ENCODE measurements at regions not wholly inside any gene's neighbourhood (a gene's known extent, or its start where the extent isn't known, plus 50 kb on each side); places are given as distances from the start of the nearest gene placed in this dataset.
"Not testable (repeated sequence)": the region's sequence is repeated elsewhere in the genome, so short reads cannot be mapped to it uniquely, and the experiment has no call there.

DNA sequence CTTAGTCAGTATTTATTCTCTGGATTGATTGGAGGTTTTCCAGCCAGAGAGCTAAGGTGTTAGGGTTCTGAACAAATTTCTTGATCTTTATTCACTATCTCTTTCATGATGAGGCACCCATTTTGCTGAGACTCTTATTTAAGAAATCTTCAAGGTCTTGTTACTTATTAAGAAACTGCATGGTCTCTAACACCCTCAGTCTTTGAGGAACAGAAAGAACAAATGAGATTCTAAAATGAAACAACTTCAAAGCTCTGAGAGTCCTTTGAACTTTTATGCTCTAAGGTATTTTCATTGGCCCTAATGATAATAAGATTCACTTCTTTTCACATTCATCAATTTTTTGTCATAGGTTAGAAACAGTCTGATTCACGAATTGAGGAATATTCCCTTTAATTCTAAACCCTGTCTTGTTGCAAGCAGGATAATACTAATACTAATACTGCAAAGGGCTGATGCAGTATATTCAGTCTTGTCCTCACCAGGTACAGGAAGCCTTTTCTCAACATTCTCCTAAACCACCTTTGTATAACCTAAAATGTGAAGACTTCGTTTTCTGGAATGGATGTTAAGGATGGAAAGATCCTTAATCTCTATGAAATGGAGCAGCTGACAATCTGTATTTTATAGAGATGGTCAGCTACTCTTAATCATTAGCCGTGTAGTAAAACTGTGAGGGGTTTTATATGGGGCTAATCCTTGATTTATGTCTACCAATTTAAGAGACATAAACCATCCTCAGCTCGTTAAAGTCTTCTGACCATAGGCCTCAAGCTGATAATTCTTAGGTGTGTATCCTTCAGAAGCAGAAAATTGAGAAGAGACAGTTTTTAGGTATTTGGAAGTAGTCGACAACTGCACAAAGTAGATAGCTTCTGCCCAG is 198.3 kb downstream of the OTOL1 start:
- no peak for DNase-seq

DNA sequence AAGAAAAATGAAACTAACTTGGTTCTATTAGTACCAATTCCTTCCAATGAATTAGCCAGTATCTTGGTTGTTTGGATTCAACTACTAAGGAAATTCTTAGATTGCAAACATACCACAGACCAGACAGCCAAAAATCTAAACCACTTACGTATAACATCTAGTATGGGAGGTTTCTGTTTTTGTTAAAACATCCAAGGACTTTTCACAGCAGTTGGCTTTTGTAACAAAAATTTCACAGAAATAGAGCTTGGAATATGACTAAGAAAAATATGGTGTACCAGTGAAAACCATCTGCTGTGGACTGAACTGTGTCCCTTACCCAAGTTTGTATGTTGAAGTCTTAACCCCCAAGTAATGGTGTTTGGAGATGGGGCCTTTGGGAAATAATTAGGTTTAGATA is 199.2 kb downstream of the OTOL1 start:
- no peak for DNase-seq

DNA sequence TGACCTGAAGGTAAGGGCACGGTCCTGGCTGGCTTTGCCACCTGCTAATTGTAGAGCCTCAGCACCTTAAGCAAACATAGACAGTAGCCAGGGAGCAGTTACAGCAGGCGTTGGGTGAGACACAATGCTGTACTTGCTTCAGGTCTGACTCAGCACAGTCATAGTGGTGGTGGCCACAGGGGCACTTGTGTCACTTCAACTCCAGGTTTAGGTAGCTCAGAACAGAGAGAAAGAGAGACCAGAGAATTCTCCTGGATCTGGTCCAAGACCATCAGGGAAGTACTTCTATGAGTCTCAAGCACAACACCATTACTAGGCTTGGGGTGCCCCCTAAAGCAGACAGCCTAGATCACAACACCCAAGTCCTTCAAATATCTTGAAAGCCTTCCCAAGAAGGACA is 204.4 kb downstream of the OTOL1 start:
- no peak for DNase-seq

DNA sequence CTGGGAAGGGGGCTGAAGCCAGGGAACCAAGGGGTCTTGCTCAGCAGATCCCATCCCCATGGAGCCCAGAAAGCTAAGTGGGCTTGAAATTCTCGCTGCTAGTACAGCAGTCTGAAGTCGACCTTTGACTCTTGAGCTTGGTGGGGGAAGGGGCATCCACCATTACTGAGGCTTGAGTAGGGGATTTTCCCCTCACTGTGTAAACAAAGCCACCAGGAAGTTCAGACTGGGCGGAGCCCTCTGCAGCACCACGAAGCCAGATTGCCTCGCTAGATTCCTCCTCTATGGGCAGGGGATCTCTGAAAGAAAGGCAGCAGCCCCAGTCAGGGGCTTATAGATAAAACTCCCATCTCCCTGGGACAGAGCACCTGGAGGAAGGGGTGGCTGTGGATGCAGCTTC is 210.6 kb downstream of the OTOL1 start:
- not testable (repeated sequence) for DNase-seq

DNA sequence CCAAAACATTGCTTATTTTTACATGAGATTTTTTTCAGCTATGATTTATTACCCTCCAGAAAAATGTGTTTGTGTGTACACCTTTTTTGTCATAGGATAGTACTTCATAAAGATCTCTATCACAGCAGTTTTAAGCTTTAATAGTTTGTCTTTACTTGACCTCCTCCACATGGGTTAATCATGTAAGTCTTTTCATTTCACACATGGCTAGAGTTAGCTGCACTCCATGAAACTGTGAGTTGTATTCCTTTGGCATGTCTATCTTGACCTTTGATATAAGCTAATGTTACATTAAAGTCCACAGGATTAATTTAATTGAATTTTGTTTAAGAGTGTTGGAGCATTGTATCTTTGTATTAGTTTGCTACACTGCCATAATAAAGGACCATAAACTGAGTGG is 217.1 kb downstream of the OTOL1 start:
- no peak for DNase-seq

DNA sequence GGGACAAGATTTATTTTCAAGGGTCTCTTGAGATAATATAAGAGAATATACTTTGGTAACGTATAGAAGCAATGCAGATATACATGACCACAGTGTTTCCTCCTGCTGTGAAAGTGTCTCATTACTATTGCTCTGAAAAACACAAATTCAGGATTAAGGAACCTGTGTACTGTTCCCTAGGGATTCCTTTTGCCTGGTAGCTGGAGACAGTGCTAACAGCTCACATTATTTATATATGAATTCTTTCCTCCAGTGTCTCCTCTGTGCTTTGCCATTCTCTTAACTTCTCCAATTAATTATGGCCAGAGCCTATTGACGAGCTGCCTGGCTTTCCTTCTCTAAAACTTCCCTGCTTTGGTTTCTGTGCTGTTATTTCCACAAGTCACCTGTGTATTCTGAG is 235.4 kb downstream of the OTOL1 start:
- no peak for DNase-seq

DNA sequence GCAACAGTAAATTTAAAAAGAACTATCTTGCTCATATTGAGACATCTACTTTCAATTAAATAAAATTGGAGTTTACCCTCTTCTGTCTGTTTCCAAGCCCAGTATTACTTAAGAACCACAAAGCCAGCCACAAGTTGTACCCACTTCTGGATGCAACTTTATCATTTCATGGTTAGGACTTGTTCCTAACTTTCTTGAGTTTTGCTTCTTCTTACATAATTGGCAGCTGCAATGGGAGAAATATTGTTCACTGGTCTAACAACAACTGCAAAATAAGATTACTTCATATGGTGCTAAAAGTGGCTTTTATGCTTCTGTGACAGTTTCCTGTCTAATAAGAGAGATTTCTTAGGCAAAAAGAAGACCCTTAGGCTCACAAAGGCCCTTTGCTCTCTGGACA is 240.6 kb downstream of the OTOL1 start:
- no peak for DNase-seq

DNA sequence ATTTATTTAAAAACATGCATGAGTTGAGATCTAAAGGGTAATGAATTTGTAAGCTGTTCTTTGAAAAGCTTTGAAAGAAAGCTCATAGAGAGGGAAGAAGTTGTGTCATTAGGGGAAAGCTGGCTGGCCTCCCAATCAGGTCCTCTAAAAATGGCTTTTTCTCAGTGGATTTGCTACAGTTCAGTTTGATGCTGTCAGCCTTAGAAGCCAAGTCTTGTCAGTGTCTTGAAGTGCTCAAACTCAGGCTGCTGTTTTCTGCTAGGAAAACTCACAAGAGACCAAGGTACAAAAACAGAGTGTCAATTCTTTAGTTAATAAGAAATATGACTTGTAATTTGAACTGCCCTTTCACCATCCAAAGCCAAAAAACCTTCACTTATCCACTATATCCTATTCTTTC is 243.8 kb downstream of the OTOL1 start:
- no peak for DNase-seq

DNA sequence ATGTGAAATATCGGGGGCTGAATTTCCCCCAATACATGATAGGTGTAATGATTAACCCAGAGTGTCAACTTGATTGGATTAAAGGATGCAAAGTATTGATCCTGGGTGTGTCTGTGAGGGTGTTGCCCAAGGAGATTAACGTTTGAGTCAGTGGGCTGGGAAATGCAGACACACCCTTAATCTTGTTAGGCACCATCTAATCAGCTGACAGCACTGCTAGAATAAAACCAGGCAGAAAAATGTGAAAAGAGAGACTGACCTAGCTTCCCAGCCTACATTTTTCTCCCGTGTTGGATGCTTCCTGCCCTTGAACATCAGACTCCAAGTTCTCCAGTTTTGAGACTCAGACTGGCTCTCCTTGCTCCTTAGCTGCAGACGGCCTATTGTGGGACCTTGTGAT is 247.8 kb downstream of the OTOL1 start:
- no peak for DNase-seq

DNA sequence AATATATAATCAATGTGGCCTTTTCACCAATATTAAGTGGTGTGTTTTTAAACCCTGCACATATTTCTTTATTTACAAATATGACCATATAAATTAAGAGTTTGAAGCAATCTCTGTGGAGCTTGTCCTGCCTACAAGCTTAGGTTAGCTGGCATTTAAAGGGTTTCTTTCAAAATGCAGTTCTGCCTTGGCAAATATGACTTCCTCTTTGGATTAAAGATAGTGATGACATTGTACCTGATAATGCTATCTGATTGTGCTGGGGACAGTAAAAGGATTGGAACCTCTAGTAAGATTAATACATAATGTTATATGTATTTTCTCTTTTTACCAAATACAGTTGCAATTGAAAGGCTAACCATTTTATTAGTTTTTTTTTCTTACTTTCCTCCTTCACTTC is 249.1 kb downstream of the OTOL1 start:
- DNase-seq: no peak

DNA sequence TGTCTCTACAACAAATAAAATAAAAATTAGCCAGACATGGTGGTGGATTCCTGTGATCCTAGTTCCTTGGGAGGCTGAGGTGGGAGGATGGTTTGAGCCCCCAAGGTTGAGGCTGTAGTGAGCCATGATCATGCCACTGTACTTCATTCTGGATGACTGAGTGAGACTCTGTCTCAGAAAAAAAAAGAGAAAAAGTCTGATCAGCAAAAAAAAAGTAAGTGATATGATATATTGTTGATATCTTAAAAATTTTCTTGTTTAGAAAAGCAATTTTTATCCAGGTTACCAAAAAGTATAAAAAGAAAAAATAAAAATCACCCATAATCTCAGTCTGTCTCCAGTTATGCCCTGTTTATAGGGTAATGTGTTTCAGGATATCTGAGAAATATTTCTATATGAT is 251.4 kb downstream of the OTOL1 start:
- no peak for DNase-seq

DNA sequence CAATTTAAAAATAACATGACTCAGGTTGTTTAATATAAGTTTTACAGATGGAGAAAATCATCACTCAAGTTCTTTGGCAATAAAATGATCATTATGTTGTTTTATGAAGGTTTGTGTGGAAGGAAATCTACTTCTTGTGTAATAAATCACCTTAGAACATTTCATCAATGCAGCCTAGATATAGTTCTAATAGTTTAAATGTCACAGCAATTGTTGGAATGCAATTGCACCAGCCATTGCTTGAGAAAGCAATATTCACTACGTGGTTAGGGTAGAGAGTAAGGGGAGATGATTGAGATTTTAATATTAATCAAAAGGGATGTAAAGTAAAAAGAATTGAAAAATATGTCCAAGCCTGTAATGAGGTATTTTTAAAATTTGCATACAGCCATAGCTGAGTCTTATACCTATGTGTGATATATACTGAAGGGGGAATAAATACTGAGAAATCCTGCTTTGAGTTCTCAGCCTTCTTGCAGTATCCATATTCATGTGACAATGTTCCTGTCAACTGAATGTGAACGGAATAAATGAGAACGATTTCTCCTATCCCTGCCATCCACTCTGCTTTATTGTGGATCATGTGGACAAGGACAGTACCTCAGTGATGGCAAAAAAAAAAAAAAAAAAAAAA is 257.9 kb downstream of the OTOL1 start:
- no peak for DNase-seq

DNA sequence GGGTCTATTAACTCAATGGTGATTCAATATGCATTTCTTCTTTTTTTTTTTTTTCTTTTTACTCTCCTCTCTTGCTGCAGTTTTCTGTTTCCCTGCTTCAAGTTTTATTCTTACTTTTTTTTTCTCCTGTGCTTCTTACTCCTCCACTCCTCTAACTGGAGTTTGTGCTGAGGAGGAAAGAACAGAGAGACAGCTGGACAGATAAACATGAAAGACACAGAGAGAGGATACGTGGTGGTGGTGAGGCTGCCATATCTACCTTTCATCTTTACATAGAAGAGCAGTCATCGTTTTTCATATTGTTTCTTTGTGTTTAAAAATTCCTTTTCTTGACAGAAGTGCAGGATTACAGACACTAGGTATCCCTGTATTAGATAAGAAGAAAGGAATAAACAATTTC is 262.8 kb downstream of the OTOL1 start:
- no peak for DNase-seq

DNA sequence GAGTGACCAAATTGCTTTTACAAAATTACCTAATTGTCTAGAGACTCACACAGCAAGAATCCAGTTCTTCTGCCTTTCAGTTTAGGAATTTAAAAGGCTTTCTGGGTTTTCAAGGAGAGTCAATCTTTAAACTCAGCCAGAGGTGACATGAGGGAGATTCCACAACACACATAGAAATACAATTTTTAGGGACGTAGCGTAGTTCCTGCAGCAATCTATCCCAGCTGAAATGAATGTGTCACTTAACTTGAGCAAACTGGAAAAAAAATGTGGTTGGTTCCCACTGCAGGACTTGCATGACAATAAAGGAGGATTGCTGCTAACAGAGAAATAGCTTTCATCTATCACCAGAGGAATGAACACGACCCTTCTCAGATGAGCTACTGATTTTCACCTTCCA is 269.7 kb downstream of the OTOL1 start:
- DNase-seq: no peak

DNA sequence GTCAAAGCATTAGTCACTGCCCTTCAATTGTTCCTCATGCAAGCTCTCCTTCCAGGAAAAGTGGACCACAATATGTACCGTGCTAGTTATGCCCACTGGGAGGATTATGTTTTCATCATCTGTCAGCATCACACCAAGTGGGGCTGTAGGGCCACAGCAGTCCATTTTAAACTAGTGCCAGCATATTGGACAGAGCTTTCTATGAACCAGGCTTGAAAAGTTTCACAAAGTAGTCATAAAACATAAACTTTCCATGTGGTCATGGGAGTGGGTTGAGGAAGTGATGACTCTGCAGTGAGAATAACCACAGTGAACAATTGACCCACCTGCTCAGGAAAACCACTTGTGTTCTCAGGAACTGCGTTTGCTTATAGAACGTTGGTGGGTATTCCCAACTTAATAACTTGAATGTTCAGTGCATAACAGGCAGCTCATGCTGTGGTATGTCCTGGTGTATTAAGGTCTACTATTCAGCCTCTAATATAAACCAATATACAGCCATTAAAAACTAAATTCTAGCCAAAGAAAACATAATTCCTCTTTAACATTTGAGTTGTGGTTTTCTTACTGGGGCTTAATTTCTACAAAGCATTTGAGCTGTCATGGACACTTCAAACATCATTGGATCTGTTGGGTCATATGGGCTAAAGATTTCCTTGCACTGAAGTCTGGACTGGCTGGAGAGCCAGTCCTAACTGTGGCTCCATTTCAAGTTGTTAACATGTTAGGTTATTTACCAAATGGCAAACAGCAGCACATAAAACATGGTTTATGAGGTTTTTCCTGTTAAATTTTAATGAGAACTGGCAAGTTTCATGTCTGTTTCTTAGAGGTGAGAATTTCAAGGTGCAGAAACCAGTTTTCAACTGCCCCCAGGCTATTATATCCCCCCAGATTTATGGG is 274.1 kb downstream of the OTOL1 start:
- DNase-seq: no peak

DNA sequence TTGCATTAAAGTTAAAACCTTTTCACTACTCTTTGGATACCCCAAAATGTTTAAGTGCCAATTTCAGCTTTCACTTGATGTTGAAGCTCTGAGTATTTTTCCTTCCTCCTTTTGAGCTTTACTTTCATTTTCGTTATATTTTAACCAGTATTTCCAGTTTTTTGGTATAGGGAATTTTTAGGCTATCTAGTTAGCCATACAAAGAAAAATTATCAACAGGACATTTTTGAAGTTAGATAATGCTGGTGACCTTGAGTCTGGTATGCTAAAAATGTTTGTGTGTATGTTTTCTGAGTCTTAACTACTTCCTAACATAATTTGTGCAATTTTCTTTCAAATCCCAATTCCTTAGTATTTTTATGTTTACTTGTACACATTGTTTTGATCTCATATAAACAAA is 284.8 kb downstream of the OTOL1 start:
- DNase-seq: no peak

DNA sequence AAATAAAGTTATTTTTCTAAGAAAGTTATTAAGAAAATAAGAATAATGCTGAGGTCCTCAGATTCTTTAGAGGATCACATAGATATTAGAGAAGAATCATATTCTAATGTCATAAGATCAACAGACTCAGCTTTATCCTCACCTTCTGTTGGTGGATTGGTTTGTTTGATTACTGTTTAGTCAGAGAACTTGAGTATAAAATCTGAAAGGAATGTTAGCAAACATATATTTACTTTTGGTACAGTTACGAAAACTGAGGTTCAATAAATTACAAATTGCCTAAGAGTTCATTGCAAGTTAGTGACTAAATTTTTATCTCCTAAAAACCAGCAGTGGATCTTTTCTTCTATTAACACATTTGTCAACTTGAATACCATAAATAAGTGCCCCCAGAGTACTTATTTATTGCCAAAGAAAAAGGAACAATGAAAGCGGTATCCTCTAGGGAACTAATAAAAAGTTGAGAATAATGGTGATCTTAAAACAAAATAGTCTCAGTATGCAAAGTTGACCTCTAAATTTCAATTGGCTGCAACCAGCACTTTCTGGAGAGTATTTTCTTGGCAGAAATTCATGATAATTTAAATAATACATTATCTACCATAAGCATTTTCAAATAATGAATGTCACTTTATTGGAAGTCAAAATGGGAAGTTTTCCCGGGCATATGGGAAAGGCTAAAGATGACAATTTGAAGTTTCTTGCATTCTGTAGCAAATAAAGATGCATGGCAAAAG is 296.8 kb downstream of the OTOL1 start:
- no peak for DNase-seq

DNA sequence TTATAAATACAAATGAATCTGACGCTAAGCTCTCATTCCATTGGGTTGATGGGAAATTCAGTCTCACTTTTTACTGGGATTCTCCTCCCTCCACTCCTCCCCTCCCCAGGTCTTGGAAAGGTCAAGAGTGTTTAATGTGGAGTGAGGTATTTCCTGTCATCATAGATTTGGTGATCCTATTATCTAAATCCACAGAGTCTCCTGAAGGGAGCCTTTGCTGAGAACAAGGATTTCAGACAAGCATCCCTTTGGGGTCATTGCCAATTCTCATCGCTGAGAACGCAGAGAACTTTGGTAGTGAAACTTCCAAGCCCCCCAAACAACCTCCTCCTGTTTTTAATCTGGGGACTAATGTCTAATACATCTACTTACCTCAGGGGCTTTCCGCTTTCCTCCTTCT is 297.9 kb downstream of the OTOL1 start:
- DNase-seq: no peak

DNA sequence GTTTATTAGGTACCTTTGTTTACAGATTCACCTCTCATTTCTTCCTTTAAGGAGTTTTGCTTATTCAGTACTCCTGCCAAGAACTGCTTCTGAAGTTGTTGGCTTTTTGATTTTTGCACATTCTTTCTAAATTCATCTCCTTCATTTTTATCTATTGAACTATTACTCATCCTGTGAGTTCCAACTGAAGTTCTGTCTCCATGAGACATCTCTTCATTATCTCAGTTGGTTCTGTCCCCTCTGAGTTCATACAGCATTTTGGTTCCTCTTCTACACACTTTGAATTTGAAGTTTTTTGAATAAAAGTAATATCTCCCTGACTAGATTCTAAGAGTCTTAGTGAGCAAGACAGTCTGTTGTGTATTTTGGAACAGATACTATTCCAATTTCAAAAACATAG is 299.7 kb downstream of the OTOL1 start:
- DNase-seq: no peak

DNA sequence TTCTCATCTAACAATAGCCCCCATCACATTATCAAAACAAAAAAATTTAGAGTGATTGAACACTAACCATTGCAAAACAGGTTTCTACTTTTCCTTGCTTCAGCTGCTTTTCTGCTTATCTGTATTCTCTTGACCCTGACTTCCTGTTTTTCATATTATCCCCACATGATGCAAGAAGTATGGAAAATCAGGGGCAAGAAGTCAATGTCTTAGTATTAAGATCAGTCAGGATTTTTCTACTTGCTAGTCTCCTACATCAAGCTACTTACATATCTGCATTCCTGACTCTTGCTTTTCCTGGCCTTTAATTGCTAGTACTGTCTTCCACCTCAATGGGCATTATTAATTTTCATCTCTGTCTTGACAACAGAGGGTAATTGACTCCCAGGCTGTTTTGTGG is 300.2 kb downstream of the OTOL1 start:
- DNase-seq: no peak

DNA sequence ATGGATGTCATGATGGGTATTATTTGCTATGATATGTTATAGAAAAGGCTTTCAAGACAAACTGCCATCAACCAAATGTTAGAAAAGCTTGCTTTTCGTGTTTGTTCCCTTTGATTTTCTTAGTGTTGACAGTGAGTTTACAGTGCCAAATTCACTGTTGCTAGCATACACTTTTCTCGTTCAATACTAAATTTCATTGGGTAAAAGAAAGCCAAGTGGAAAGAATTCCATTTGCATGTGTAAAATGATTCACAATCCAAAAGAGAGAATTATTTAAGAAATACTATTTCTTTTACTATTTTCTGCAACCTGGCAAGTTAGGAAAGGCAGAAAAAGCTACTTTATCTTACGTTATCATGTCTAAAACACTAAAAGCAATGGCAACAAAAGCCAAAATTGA is 301.4 kb downstream of the OTOL1 start:
- no peak for DNase-seq

DNA sequence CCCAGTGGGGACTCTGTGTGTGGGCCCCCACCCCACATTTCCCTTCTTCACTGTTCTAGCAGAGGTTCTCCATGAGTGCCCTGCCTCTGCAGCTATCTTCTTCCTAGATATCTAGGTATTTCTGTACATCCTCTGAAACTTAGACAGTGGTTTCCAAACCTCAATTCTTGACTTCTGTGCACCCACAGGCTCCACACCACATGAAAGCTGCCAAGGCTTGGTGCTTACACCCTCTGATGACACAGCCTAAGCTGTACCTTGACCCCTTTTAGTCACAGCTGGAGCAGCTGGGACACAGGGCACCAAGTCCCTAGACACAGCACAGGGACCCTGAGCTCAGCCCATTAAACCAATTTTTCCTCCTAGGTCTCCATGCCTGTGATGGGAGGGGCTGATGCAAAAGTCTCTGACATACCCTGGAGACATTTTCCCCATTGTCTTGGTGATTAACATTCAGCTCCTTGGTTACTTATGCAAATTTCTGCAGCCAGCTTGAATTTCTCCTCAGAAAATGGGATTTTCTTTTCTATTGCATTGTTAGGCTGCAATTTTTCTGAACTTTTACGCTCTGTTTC is 304.5 kb downstream of the OTOL1 start:
- no peak for DNase-seq
